HG03280 (cell line): ENCODE measurements at regions not wholly inside any gene's neighbourhood (a gene's known extent, or its start where the extent isn't known, plus 50 kb on each side); places are given as distances from the start of the nearest gene placed in this dataset.
"Not testable (repeated sequence)": the region's sequence is repeated elsewhere in the genome, so short reads cannot be mapped to it uniquely, and the experiment has no call there.

ENCODE experiments used
- ATAC-seq: cut with Tn5 transposase; IDR thresholded peaks from one replicate; pipeline ENCODE4 v1.9.1; 2021; ENCODE audit warnings: mild to moderate bottlenecking, moderate library complexity; ENCODE audit not compliant: unreplicated experiment

GRCh38 chr6:140445474-140446004 is 1071.1 kb upstream of the CITED2 start:
- ATAC-seq, result no peak

DNA sequence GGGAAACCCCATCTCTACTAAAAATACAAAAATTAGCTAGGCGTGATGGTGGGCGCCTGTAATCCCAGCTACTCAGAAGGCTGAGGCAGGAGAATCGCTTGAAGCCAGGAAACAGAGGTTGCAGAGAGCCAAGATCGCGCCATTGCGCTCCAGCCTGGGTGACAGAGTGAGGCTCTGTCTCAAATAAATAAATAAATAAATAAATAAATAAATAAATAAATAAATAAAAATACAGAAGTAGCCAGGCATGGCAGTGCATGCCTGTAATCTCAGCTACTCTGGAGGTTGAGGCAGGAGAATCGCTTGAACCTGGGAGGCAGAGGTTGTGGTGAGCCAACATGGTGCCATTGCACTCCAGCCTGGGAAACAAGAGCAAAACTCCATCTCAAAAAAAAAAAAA is 1068.7 kb upstream of the CITED2 start:
- ATAC-seq, result not testable (repeated sequence)

DNA sequence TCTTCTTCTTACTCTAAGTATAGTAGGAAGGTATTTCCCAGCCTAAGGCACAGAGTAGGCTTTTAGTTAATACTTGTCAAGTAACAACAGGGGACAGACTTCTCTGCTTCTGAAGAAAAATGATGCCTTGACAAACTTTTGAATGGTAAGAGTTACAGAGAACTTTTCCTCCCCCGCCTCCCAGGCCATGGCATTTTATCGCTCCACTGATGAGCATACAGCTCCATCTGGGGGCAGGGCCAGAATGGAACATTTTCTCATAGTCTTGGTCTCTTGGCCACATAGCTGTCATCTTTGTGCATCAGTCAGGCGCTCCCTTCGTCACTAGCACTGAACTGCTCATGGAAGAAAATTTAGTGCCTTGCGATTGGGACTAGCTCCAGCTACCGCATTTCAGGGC is 1066.8 kb upstream of the CITED2 start:
- ATAC-seq, result no peak

GRCh38 chr6:140440223-140440835 is 1065.9 kb upstream of the CITED2 start:
- no peak for ATAC-seq

GRCh38 chr6:140438346-140438735 is 1063.9 kb upstream of the CITED2 start:
- no peak for ATAC-seq

DNA sequence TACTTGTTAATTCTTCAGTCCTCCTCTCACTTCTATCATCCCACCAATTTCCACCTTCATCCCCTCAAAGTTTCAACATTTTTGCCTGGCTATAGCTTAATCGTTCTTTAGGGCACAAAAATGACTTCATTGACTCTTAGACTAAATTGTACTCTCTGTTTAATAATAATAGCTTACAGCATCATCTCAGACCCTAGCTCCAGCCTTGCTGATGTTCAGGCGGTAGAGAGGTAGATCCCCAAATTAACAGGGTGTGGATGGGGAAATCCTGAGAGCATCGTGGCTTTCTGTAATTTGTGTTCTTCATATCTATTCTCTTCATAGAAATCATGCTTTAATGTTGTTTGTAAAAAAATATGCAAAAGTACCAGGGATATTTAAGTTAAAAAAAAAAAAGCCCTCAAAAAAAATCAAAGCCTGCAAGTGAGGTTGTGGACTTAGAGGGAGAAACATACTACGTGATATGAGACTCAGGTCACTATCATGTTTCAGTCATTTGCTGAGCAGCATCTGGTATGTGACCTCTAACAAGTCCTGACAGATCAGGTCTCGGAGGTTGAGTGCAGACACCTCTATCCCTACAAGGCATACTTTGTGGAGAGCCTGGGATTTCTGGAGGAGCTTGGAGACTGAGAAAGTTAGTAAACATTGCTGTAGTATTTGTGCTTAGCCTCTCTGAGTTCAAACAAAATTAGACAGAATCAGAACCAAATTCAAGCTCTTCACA is 1063.3 kb upstream of the CITED2 start:
- no peak for ATAC-seq

DNA sequence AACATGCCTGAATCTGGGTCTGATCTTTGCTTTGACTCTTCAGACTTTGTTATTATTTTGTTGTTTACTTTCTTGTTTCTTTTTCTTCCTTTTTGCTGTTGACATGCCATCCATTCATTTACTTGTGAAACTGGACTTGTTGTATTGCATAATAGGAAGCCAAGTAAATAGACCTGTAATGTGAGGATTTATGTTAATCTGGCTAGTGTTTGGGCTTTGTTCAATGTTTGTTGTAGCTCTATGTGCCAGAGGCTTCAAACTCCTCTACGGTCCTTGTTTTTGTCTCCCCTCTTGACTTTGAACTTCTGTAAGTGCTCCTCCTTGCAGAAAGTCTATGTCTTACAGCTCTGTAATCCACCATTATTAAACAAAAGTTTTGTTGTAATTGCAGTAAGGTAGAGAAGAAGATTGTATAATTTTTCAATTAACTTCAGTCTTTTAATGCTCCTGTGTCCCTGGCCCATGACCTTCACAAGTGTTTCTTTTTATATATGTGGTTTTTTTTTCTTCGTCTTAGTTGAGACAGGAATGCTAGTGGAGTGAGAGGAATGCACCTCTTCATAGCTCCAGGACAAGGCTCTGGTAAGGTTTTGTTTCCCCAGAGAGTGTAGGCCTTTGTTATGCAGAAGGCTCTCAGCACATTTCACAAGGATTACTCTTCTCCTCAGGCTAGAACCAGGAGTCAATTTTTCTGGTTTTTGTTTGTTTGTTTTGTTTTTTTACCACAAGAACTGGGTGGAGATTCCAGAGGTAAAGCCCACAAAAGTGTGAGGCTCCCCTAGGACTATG is 1061.8 kb upstream of the CITED2 start:
- ATAC-seq, result no peak

GRCh38 chr6:140434761-140435160 is 1060.3 kb upstream of the CITED2 start:
- ATAC-seq, result no peak

DNA sequence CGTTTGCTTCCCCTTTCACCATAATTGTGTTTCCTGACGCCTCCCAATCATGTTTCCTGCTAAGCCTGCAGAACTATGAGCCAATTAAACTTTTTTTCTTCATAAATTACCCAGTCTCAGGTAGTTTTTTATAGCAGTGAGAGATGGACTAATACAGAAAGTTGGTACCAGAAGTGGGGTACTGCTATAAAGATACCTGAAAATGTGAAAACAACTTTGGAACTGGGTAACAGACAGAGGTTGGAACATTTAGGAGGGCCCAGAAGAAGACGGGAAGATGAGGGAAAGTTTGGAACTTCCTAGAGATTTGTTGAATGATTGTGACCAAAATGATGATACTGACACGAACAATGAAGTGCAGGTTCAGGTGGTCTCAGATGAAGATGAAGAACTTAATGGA is 1058.6 kb upstream of the CITED2 start:
- ATAC-seq, result no peak

GRCh38 chr6:140427842-140428241 is 1053.4 kb upstream of the CITED2 start:
- no peak for ATAC-seq

GRCh38 chr6:140414966-140415620 is 1040.6 kb upstream of the CITED2 start:
- ATAC-seq, result no peak

GRCh38 chr6:140403020-140403419 is 1028.6 kb upstream of the CITED2 start:
- no peak for ATAC-seq

- no peak for ATAC-seq
Measured at GRCh38 chr6:140401761-140402160, 1027.3 kb upstream of the CITED2 start.

- no peak for ATAC-seq
Measured at GRCh38 chr6:140398076-140398475, 1023.6 kb upstream of the CITED2 start.

DNA sequence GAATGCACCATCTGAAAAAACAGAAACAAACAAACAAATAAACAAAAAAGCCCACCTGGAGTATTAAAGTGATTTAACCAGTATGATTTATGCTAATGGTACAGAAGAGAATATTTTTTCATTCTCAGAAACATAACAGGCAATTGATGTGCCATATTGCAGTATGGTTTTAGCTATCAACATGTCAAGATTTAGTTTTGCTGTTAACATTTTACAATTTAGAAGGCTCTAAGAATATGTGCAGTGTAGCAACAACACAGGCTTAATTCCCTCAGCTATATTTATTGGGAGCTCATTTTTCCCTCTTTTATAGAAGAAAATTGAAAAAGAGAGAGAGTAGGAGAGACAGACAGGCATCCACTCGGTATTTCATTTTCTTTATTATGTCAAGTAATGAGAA is 1022.7 kb upstream of the CITED2 start:
- no peak for ATAC-seq

- no peak for ATAC-seq
Measured at GRCh38 chr6:140393665-140394540, 1019.5 kb upstream of the CITED2 start.

DNA sequence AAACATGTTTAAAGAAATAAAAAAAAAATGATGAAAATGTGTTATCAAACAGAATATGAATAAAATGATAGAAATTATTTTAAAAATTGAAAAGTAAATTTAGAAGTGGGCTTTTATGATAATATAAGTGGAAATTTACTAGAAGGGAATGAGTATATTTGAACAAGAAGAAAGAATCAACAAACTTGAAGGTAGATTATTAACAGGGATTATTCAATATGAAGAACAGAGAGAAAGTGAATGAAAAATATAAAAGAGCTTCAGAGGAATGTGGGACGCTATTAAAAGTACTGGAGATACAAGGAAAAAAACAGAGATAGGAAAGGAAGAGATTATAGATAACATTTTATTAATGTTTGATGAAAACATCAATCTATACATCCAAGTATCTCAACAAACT is 1014.4 kb upstream of the CITED2 start:
- ATAC-seq, result no peak

DNA sequence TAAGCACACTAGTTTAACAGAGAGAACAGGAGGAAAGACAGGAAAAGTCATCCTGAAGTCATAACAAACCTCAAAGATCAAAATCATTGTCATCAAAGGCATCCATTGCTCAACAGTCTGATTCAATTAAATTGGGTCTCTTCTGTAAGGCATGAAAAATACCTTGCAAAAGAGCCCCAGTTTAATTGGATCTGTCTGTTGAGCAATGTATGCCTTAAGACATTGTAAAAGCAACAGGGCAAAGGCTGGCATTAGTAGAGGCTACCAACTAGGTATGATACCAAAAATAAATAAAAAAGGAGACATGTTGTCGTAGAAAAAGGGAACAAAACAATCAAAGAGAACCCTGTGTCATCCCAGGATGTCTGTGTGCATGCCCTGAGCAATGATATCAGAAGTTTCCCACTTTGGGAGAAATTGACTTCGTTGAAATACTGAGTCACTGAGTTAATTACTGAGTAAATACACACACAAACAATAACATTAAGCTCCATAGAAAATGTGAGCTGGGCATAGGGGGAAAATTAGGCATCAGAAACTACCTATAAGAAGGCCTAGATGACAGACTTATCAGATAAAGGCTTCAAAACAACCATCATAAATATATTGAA is 1013.8 kb upstream of the CITED2 start:
- no peak for ATAC-seq

- ATAC-seq, result no peak
Measured at GRCh38 chr6:140385679-140386078, 1011.2 kb upstream of the CITED2 start.

DNA sequence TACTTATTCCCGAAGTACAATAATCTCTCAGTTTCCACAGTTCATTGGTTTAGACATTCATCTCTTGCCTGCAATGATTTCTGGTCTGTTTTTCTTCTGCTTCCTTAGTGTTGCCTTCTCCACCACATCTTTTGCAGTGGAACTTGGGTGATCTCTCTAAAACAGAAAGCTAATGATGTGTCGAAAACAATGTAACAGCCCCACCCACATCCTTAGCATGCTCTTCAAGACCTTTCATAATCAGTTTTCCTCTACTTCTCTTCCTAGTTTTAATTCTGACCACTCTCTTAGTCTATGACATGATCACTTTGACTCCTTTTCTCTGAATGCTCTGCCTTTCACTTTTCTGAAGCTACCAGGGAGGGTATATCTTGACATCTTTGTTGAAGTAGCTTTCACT is 1007.9 kb upstream of the CITED2 start:
- ATAC-seq, result no peak
